CD4-positive, alpha-beta memory T cell (primary cell): ENCODE measurements at regions not wholly inside any gene's neighbourhood (a gene's known extent, or its start where the extent isn't known, plus 50 kb on each side); places are given as distances from the start of the nearest gene placed in this dataset.

Experiments
- CTCF ChIA-PET: fragments of 350-600 bp; sonication (Branson Sonifier 250); formaldehyde crosslinking; loops from one replicate; lab custom pipeline; 2021; ENCODE audit warnings: inconsistent platforms; ENCODE audit not compliant: partially characterized antibody; lab: Charles Lee
- POLR2A ChIA-PET: fragments of 350-600 bp; sonication (Branson Sonifier 250); formaldehyde crosslinking; loops from one replicate; lab custom pipeline; 2021; ENCODE audit not compliant: partially characterized antibody; lab: Charles Lee
- DNase-seq, 5 donors: peaks; one replicate each; pipeline versions ENCODE4 v3.0.0 to v3.0.0-alpha.2; 2020 to 2022; ENCODE audit warnings: mixed read lengths in 1 of 5
- H3K27ac ChIP-seq: one replicate; pipeline ENCODE4 v1.7.0; 2013; ENCODE audit warnings: low read depth, low read length
- H3K27me3 ChIP-seq: 2 replicates; pipeline ENCODE4 v1.7.0; 2013; ENCODE audit warnings: mild to moderate bottlenecking, low read length, moderate library complexity; ENCODE audit not compliant: insufficient read depth
- H3K36me3 ChIP-seq: 2 replicates; pipeline ENCODE4 v1.7.0; 2013; ENCODE audit warnings: mild to moderate bottlenecking, low read length, moderate library complexity; ENCODE audit not compliant: insufficient read depth
- H3K4me1 ChIP-seq: 2 replicates; pipeline ENCODE4 v1.7.0; 2013; ENCODE audit warnings: mild to moderate bottlenecking, low read length, moderate library complexity; ENCODE audit not compliant: insufficient read depth
- H3K4me3 ChIP-seq, 2 donors: one replicate each; pipeline ENCODE4 v1.7.0; 2013; ENCODE audit warnings: low read length in 2 of 2, mild to moderate bottlenecking in 1 of 2
- H3K9me3 ChIP-seq, 2 donors: one replicate each; pipeline ENCODE4 v1.7.0; 2013; ENCODE audit warnings: low read length in 2 of 2, control low read depth in 1 of 2; ENCODE audit not compliant: control insufficient read depth in 1 of 2
- H3K27ac Mint-ChIP-seq, 7 donors: one replicate each; pipeline ENCODE4 v1.8.0; 2020 to 2021; ENCODE audit warnings: mixed read lengths in 7 of 7, mild to moderate bottlenecking in 6 of 7, inconsistent platforms in 3 of 7, moderate library complexity in 3 of 7
- H3K27me3 Mint-ChIP-seq, 2 donors: one replicate each; pipeline ENCODE4 v1.8.0; 2020 to 2021; ENCODE audit warnings: mixed read lengths in 2 of 2
- H3K36me3 Mint-ChIP-seq, 2 donors: one replicate each; pipeline ENCODE4 v1.8.0; 2020 to 2021; ENCODE audit warnings: mixed read lengths in 2 of 2, inconsistent platforms in 1 of 2, mild to moderate bottlenecking in 1 of 2
- H3K4me1 Mint-ChIP-seq, 4 donors: one replicate each; pipeline ENCODE4 v1.8.0; 2020 to 2021; ENCODE audit warnings: mixed read lengths in 4 of 4, mild to moderate bottlenecking in 1 of 4
- H3K4me3 Mint-ChIP-seq, 8 donors: one replicate each; pipeline ENCODE4 v1.8.0; 2020 to 2021; ENCODE audit warnings: mixed read lengths in 8 of 8, mild to moderate bottlenecking in 7 of 8, moderate library complexity in 6 of 8, inconsistent platforms in 3 of 8
- H3K9me3 Mint-ChIP-seq, 8 donors: one replicate each; pipeline ENCODE4 v1.8.0; 2020 to 2021; ENCODE audit warnings: mixed read lengths in 8 of 8, mild to moderate bottlenecking in 5 of 8, inconsistent platforms in 3 of 8, moderate library complexity in 1 of 8
- intact Hi-C: fragments of 100-400 bp; cut with micrococcal nuclease; formaldehyde crosslinking; loops from one replicate; pipeline ENCODE4 v1.15.1; 2023

DNA sequence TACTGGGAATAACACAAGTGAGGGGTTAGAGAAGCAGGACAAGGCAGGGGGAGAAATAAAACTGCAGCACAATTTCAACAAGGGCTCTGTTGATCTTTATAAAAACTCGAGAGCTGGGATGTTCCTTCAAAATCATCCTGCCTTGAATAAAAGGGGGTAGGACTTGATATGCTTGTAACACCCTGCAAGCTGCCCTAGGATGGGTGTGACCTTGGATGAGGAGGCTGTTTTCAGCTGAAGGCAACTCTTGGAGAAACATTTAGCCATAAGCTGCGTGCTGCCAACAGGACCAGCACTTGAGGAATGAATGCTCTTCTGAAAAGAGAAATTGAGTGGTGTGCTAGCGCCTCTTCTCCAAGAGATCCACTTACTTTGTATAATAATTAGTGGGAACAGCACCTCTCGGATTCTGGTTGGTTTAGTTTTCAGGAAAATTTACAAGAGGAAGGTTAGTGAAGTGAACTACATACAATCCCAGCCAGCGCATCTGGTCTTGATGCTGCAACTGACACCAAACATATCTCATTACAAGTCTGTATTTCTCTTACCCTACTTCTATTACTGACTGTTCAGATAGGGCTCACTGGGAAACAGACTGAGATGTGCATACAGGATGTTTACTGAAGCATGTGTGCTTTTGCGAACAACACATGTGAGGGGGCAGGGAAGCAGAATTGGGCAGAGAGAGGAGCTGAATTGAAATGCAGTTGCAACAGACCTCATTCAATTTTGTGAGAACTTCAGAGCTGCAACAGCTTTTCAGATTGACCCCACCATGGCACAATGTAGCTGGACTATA lies 643.0 kb upstream of the GOLIM4 start:
- ChIA-PET POLR2A (no interaction called here), CTCF (no interaction called here)
- Histone ChIP-seq H3K9me3 (no peaks in the 10 kb centered on the region), H3K27me3 (no peaks in the 10 kb centered on the region), H3K4me1 (no peaks in the 10 kb centered on the region), H3K36me3 (no peaks in the 10 kb centered on the region), H3K27ac (no peak overlapping the region), H3K4me3 (no peak overlapping the region)
- Mint-ChIP-seq H3K27me3 (no peaks in the 10 kb centered on the region), H3K27ac (no peak overlapping the region), H3K9me3 (peaks cover 0 to 13% (median 1%) of the 10 kb centered on the region in 8 donors), H3K36me3 (no peaks in the 10 kb centered on the region), H3K4me1 (no peaks in the 10 kb centered on the region), H3K4me3 (no peak overlapping the region)
- intact Hi-C loops, result no loop called here
- DNase-seq, result peak in 1 of 5 donors; percentile 12

DNA sequence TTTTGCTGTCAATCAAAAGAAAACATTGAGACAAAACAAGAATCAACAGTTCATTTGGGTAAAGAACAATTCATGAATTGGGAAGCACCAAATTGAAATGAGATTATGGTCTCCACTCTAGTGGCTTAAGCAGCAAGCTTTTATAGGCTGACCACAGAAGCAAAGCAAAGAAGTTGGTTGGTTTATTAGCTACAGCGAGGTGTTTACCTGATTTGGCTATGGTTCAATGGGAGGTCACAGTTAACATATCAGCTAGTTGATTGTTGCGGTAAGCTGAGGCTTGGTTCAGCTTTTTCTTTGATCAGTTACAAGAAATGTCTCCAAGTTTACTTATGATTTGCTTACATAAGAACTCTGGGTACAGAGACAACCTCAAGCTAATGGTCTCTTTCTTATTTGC lies 640.5 kb upstream of the GOLIM4 start:
- ChIA-PET CTCF (no interaction called here), POLR2A (no interaction called here)
- DNase-seq, result no peak
- Histone ChIP-seq H3K36me3 (no peaks in the 10 kb centered on the region), H3K9me3 (no peaks in the 10 kb centered on the region), H3K4me1 (no peaks in the 10 kb centered on the region), H3K4me3 (no peak overlapping the region), H3K27me3 (no peaks in the 10 kb centered on the region), H3K27ac (no peak overlapping the region)
- H3K4me1 Mint-ChIP-seq, result no peaks in the 10 kb centered on the region
- no peak overlapping the region for H3K4me3 Mint-ChIP-seq
- no peak overlapping the region for H3K27ac Mint-ChIP-seq
- intact Hi-C loops, result no loop called here
- H3K36me3 Mint-ChIP-seq, result no peaks in the 10 kb centered on the region
- peaks cover 0 to 18% (median 4%) of the 10 kb centered on the region in 8 donors for H3K9me3 Mint-ChIP-seq
- no peaks in the 10 kb centered on the region for H3K27me3 Mint-ChIP-seq

- ChIA-PET CTCF (no interaction called here), POLR2A (no interaction called here)
- no peaks in the 10 kb centered on the region for H3K9me3 ChIP-seq
- no peaks in the 10 kb centered on the region for H3K27me3 ChIP-seq
- no peak overlapping the region for H3K27ac ChIP-seq
- intact Hi-C loops, result no loop called here
- Mint-ChIP-seq H3K4me3 (no peak overlapping the region), H3K36me3 (no peaks in the 10 kb centered on the region), H3K9me3 (peaks cover 0 to 22% (median 2%) of the 10 kb centered on the region in 8 donors), H3K27me3 (no peaks in the 10 kb centered on the region), H3K27ac (no peak overlapping the region), H3K4me1 (no peaks in the 10 kb centered on the region)
- no peak overlapping the region for H3K4me3 ChIP-seq
- no peaks in the 10 kb centered on the region for H3K4me1 ChIP-seq
- no peaks in the 10 kb centered on the region for H3K36me3 ChIP-seq
- peak in 1 of 5 donors; percentile 11 for DNase-seq
Measured at GRCh38 chr3:168730073-168730472, 634.3 kb upstream of the GOLIM4 start.

GRCh38 chr3:168722091-168722490 lies 626.4 kb upstream of the GOLIM4 start:
- H3K27ac Mint-ChIP-seq, result no peak overlapping the region
- ChIA-PET POLR2A (no interaction called here), CTCF (no interaction called here)
- intact Hi-C loops, result no loop called here
- Histone ChIP-seq H3K36me3 (no peaks in the 10 kb centered on the region), H3K27ac (no peak overlapping the region), H3K4me3 (no peak overlapping the region), H3K9me3 (no peaks in the 10 kb centered on the region), H3K4me1 (no peaks in the 10 kb centered on the region), H3K27me3 (no peaks in the 10 kb centered on the region)
- no peak for DNase-seq
- no peaks in the 10 kb centered on the region for H3K27me3 Mint-ChIP-seq
- no peak overlapping the region for H3K4me3 Mint-ChIP-seq
- H3K36me3 Mint-ChIP-seq, result no peaks in the 10 kb centered on the region
- H3K4me1 Mint-ChIP-seq, result no peaks in the 10 kb centered on the region
- peaks cover 0 to 9% (median under 1%) of the 10 kb centered on the region in 8 donors for H3K9me3 Mint-ChIP-seq

DNA sequence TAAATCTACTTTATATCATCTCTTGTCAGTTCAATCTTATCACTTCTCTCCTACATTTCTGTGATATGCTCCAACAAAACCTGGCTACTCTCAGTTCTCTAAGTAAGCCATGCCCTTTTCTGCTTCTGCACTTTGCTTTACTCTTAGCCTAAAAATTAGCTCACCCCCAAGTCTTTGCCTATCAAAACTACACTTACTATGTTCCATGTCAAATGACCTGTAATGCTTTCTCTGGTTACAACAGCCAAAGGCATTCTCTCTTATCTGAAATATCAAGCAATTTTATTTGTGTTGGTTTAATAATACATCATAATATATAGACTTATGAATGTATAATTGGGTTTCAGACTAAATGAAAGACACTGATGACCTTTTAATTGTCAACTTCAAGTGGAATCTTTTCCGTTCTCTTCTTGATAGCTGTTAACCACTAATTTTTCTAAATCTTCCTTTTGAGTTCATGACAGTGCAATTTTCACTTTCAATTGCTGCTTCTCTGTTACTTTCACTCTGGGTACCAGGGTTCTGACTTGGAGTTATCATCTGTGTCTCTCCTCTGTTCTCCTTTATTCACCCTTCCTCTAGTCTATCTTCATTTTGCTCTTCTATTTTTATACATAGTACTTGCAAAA lies 619.0 kb upstream of the GOLIM4 start:
- intact Hi-C loops, result no loop called here
- Histone ChIP-seq H3K9me3 (no peaks in the 10 kb centered on the region), H3K27ac (no peak overlapping the region), H3K4me1 (no peaks in the 10 kb centered on the region), H3K4me3 (no peak overlapping the region), H3K27me3 (no peaks in the 10 kb centered on the region), H3K36me3 (no peaks in the 10 kb centered on the region)
- Mint-ChIP-seq H3K9me3 (peaks cover 0 to 11% (median 2%) of the 10 kb centered on the region in 8 donors), H3K27ac (no peak overlapping the region), H3K36me3 (no peaks in the 10 kb centered on the region), H3K27me3 (no peaks in the 10 kb centered on the region), H3K4me3 (no peak overlapping the region), H3K4me1 (no peaks in the 10 kb centered on the region)
- no peak for DNase-seq
- POLR2A ChIA-PET, result no interaction called here
- CTCF ChIA-PET, result interaction anchor here (0.9 kb wide), 1 partner anchor 43 kb away, joined by 3 read pairs; no protein-coding TSS in a partner anchor

- H3K4me1 ChIP-seq, result no peaks in the 10 kb centered on the region
- H3K27ac ChIP-seq, result no peak overlapping the region
- intact Hi-C loops, result no loop called here
- Mint-ChIP-seq H3K4me3 (no peak overlapping the region), H3K4me1 (no peaks in the 10 kb centered on the region), H3K27me3 (no peaks in the 10 kb centered on the region), H3K36me3 (no peaks in the 10 kb centered on the region), H3K9me3 (peaks cover 0 to 11% (median 2%) of the 10 kb centered on the region in 8 donors), H3K27ac (no peak overlapping the region)
- H3K36me3 ChIP-seq, result no peaks in the 10 kb centered on the region
- no peaks in the 10 kb centered on the region for H3K9me3 ChIP-seq
- DNase-seq, result no peak
- no peak overlapping the region for H3K4me3 ChIP-seq
- no peaks in the 10 kb centered on the region for H3K27me3 ChIP-seq
- ChIA-PET CTCF (no interaction called here), POLR2A (no interaction called here)
Measured at GRCh38 chr3:168709073-168709472, 613.3 kb upstream of the GOLIM4 start.

DNA sequence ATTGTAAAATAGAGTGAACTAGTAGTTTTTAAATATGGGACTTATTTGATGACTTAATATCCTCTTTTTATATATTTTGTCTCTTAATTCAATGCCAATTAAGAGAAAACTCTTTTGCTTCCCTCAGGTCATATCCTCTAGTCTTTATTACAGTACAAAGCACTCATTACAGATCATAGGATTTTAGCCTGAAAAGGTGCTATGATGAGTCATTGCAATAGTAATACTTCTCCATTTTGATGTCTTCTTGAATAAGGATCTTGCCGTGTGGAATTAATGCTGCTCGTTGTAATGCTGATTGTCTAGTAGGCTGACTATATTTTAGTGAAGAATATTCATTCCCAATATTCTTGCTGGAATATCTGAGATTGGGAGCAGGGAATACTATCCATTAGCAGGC lies 612.2 kb upstream of the GOLIM4 start:
- ChIA-PET POLR2A (no interaction called here), CTCF (no interaction called here)
- no peak for DNase-seq
- no peaks in the 10 kb centered on the region for H3K4me1 Mint-ChIP-seq
- no peaks in the 10 kb centered on the region for H3K27me3 Mint-ChIP-seq
- intact Hi-C loops, result no loop called here
- no peak overlapping the region for H3K27ac Mint-ChIP-seq
- H3K9me3 Mint-ChIP-seq, result peaks cover 0 to 13% (median 2%) of the 10 kb centered on the region in 8 donors
- no peaks in the 10 kb centered on the region for H3K36me3 Mint-ChIP-seq
- Histone ChIP-seq H3K4me3 (no peak overlapping the region), H3K36me3 (no peaks in the 10 kb centered on the region), H3K9me3 (no peaks in the 10 kb centered on the region), H3K27ac (no peak overlapping the region), H3K27me3 (no peaks in the 10 kb centered on the region), H3K4me1 (no peaks in the 10 kb centered on the region)
- no peak overlapping the region for H3K4me3 Mint-ChIP-seq
